Smooth muscle cell (in vitro differentiated cells): ENCODE measurements at regions not wholly inside any gene's neighbourhood (a gene's known extent, or its start where the extent isn't known, plus 50 kb on each side); places are given as distances from the start of the nearest gene placed in this dataset.
"Not testable (repeated sequence)": the region's sequence is repeated elsewhere in the genome, so short reads cannot be mapped to it uniquely, and the experiment has no call there.

Source experiments
- DNase-seq: peaks from one replicate; lab custom pipeline; 2025; ENCODE audit not compliant: unreplicated experiment; lab: John Stamatoyannopoulos, UW
- H2AFZ ChIP-seq: fragments of 200-600 bp; sonication (generic); 2 replicates; pipeline ENCODE4 v1.6.0; 2016; ENCODE audit warnings: antibody characterized with exemption, low read depth, mild to moderate bottlenecking
- H3F3A ChIP-seq: fragments of 200-600 bp; sonication (generic); 2 replicates; pipeline ENCODE4 v1.6.0; 2017; ENCODE audit warnings: antibody characterized with exemption, low read depth
- H3K27ac ChIP-seq: fragments of 200-600 bp; sonication (generic); 2 replicates; pipeline ENCODE4 v1.5.1; 2016; ENCODE audit warnings: low read depth, mild to moderate bottlenecking
- H3K27me3 ChIP-seq: fragments of 200-600 bp; sonication (generic); 2 replicates; pipeline ENCODE4 v1.6.1; 2016; ENCODE audit warnings: low read depth, mild to moderate bottlenecking
- H3K36me3 ChIP-seq: fragments of 200-600 bp; sonication (generic); 2 replicates; pipeline ENCODE4 v1.5.1; 2016; ENCODE audit warnings: low read depth
- H3K4me1 ChIP-seq: fragments of 200-600 bp; sonication (generic); 2 replicates; pipeline ENCODE4 v1.5.1; 2016; ENCODE audit warnings: low read depth
- H3K4me2 ChIP-seq: fragments of 200-600 bp; sonication (generic); 2 replicates; pipeline ENCODE4 v1.6.0; 2016; ENCODE audit warnings: mild to moderate bottlenecking
- H3K4me3 ChIP-seq: fragments of 200-600 bp; sonication (generic); 2 replicates; pipeline ENCODE4 v1.5.1; 2016; ENCODE audit warnings: mild to moderate bottlenecking
- H3K79me2 ChIP-seq: fragments of 200-600 bp; sonication (generic); 2 replicates; pipeline ENCODE4 v1.6.0; 2016; ENCODE audit warnings: low read depth, mild to moderate bottlenecking
- H3K9ac ChIP-seq: fragments of 200-600 bp; sonication (generic); 2 replicates; pipeline ENCODE4 v1.6.0; 2016; ENCODE audit warnings: low read depth
- H3K9me3 ChIP-seq: fragments of 200-600 bp; sonication (generic); replicated peaks from 2 replicates; pipeline ENCODE4 v1.5.1; 2016; ENCODE audit warnings: low read depth
- H4K20me1 ChIP-seq: fragments of 200-600 bp; sonication (generic); 2 replicates; pipeline ENCODE4 v1.6.0; 2016; ENCODE audit warnings: low read depth
- CTCF ChIP-seq: fragments of 200-600 bp; sonication (generic); IDR thresholded peaks from 2 replicates; pipeline ENCODE4 v1.5.1; 2017; ENCODE audit warnings: borderline replicate concordance, mild to moderate bottlenecking, antibody characterized with exemption; ENCODE audit not compliant: insufficient read depth, poor library complexity, severe bottlenecking
- WGBS: methylation state at CpG from one replicate; pipeline ENCODE4 v1.1.7; 2016; ENCODE audit warnings: low lambda C conversion rate; 5-methylcytosine and 5-hydroxymethylcytosine counted together

GRCh38 chr7:81231301-81231838 lies 312.5 kb upstream of the SEMA3C start:
- 87% methylated on average over 5 of the region's 5 CpGs for WGBS
- no peaks in the 10 kb centered on the region for H3K9me3 ChIP-seq

GRCh38 chr7:81226234-81226633 lies 307.4 kb upstream of the SEMA3C start:
- Histone ChIP-seq H3K36me3 (no peaks in the 10 kb centered on the region), H3K9ac (no peak overlapping the region), H3K4me1 (no peaks in the 10 kb centered on the region), H3K27me3 (no peaks in the 10 kb centered on the region), H3K27ac (no peak overlapping the region), H2AFZ (no peak overlapping the region), H3K4me3 (no peak overlapping the region), H3K79me2 (no peaks in the 10 kb centered on the region), H4K20me1 (no peaks in the 10 kb centered on the region), H3K9me3 (no peaks in the 10 kb centered on the region), H3K4me2 (no peak overlapping the region), H3F3A (no peaks in the 10 kb centered on the region)
- no peak for DNase-seq
- 90% methylated on average over 3 of the region's 3 CpGs for WGBS
- no peak for TF ChIP-seq CTCF

More at GRCh38 chr7:81231301-81231838, 312.5 kb upstream of the SEMA3C start:
- no peak overlapping the region for H3K27ac ChIP-seq
- no peak overlapping the region for H3K9ac ChIP-seq
- TF ChIP-seq CTCF, result no peak
- H4K20me1 ChIP-seq, result no peaks in the 10 kb centered on the region
- no peaks in the 10 kb centered on the region for H3F3A ChIP-seq
- no peak overlapping the region for H3K4me3 ChIP-seq
- no peak for DNase-seq
- H3K4me1 ChIP-seq, result no peaks in the 10 kb centered on the region
- H2AFZ ChIP-seq, result no peak overlapping the region
- no peak overlapping the region for H3K4me2 ChIP-seq
- H3K36me3 ChIP-seq, result no peaks in the 10 kb centered on the region
- no peaks in the 10 kb centered on the region for H3K27me3 ChIP-seq
- H3K79me2 ChIP-seq, result no peaks in the 10 kb centered on the region

GRCh38 chr7:81222692-81223091 lies 303.8 kb upstream of the SEMA3C start:
- not testable (repeated sequence) for H3F3A ChIP-seq, DNase-seq, H3K9ac ChIP-seq, H3K4me1 ChIP-seq, H3K4me3 ChIP-seq, H3K27me3 ChIP-seq, H3K79me2 ChIP-seq, H3K4me2 ChIP-seq, H3K27ac ChIP-seq, H2AFZ ChIP-seq, H4K20me1 ChIP-seq, H3K9me3 ChIP-seq, H3K36me3 ChIP-seq
- 98% methylated on average over 2 of the region's 2 CpGs for WGBS

GRCh38 chr7:81221527-81222217 lies 302.8 kb upstream of the SEMA3C start:
- no peaks in the 10 kb centered on the region for H3F3A ChIP-seq
- no peaks in the 10 kb centered on the region for H3K9me3 ChIP-seq
- no peak for DNase-seq
- no peak for TF ChIP-seq CTCF
- H3K27ac ChIP-seq, result no peak overlapping the region
- 75% methylated on average over 3 of the region's 3 CpGs for WGBS
- no peaks in the 10 kb centered on the region for H3K27me3 ChIP-seq
- H2AFZ ChIP-seq, result no peak overlapping the region
- no peak overlapping the region for H3K4me3 ChIP-seq
- H3K4me1 ChIP-seq, result no peaks in the 10 kb centered on the region
- H3K4me2 ChIP-seq, result no peak overlapping the region
- no peaks in the 10 kb centered on the region for H3K79me2 ChIP-seq
- no peaks in the 10 kb centered on the region for H4K20me1 ChIP-seq
- no peak overlapping the region for H3K9ac ChIP-seq
- H3K36me3 ChIP-seq, result no peaks in the 10 kb centered on the region
